ENCODE measurements at regions not wholly inside any gene's neighbourhood (a gene's known extent, or its start where the extent isn't known, plus 50 kb on each side); places are given as distances from the start of the nearest gene placed in this dataset.

GRCh38 chr12:75635606-75636444 is 124.4 kb upstream of the KRR1 start (continued):
- TF ChIP-seq GTF3A (CRISPR knock-in tag; conservative IDR thresholded peaks at IDR 0.05) (no peak), ZNF792 (CRISPR knock-in tag; IDR thresholded peaks at IDR 0.05) (no peak), ATF7-NPFF (CRISPR knock-in tag; IDR thresholded peaks at IDR 0.05; ENCODE audit: low read depth) (no peak), ZNF124 (CRISPR knock-in tag; IDR thresholded peaks at IDR 0.05) (0 out of 2 replicates have a peak, but pooled peaks have one; percentile 6), HDAC2 (CRISPR knock-in tag; IDR thresholded peaks at IDR 0.05) (peak; percentile 69), ZNF251 (CRISPR knock-in tag; IDR thresholded peaks at IDR 0.05) (no peak), ZGPAT (CRISPR knock-in tag; IDR thresholded peaks at IDR 0.05) (peak; percentile 89), ZNF747 (CRISPR knock-in tag; IDR thresholded peaks at IDR 0.05; ENCODE audit: borderline replicate concordance) (no peak), KDM5B (CRISPR knock-in tag; IDR thresholded peaks at IDR 0.05; ENCODE audit: borderline replicate concordance) (no peak), E2F5 (CRISPR knock-in tag; conservative IDR thresholded peaks at IDR 0.05) (no peak), ZNF777 (CRISPR knock-in tag; IDR thresholded peaks at IDR 0.05) (no peak), GZF1 (CRISPR knock-in tag; IDR thresholded peaks at IDR 0.05) (no peak), LCORL (IDR thresholded peaks at IDR 0.05) (no peak), LCORL (CRISPR knock-in tag; IDR thresholded peaks at IDR 0.05) (no peak), ZBTB8A (CRISPR knock-in tag; IDR thresholded peaks at IDR 0.05; ENCODE audit: borderline replicate concordance, low read depth) (no peak), ZNF263 (CRISPR knock-in tag; IDR thresholded peaks at IDR 0.05) (no peak), ZNF510 (CRISPR knock-in tag; IDR thresholded peaks at IDR 0.05; ENCODE audit: low read depth) (no peak), ZNF770 (CRISPR knock-in tag; IDR thresholded peaks at IDR 0.05) (no peak), THAP11 (CRISPR knock-in tag; IDR thresholded peaks at IDR 0.05) (peak; percentile 47), ELF3 (CRISPR knock-in tag; IDR thresholded peaks at IDR 0.05) (peak; percentile 89), NFRKB (IDR thresholded peaks at IDR 0.05) (no peak), ZBTB7B (CRISPR knock-in tag; IDR thresholded peaks at IDR 0.05) (no peak), ZNF503 (CRISPR knock-in tag; IDR thresholded peaks at IDR 0.05) (peak; percentile 76)
